H1 (cell line): ENCODE measurements at regions not wholly inside any gene's neighbourhood (a gene's known extent, or its start where the extent isn't known, plus 50 kb on each side); places are given as distances from the start of the nearest gene placed in this dataset.

ENCODE experiments used
- CTCF ChIA-PET: fragments of 300-600 bp; sonication (Branson Sonifier 250); formaldehyde crosslinking; loops from one replicate; lab custom pipeline; 2021; ENCODE audit not compliant: partially characterized antibody; lab: Charles Lee
- POLR2A ChIA-PET: fragments of 300-600 bp; sonication (Branson Sonifier 250); formaldehyde crosslinking; loops from one replicate; lab custom pipeline; 2021; ENCODE audit warnings: inconsistent platforms; ENCODE audit not compliant: partially characterized antibody; lab: Charles Lee
- DNase-seq, 2 experiments: peaks; one replicate each; pipeline versions ENCODE4 v3.0.0 to v3.0.0-alpha.2; 2010 to 2022; ENCODE audit warnings: low spot score in 2 of 2, low read depth in 1 of 2, mixed read lengths in 1 of 2
- FAIRE-seq: peaks from 2 replicates; lab custom pipeline; 2011; peaks lifted over from hg19 to GRCh38; lab: Jason Lieb, UNC
- H2AFZ ChIP-seq: 2 replicates; pipeline ENCODE4 v1.8.1; 2012; ENCODE audit warnings: low read length, inconsistent platforms
- H2AK5ac ChIP-seq: 2 replicates; pipeline ENCODE4 v1.6.1; 2013; ENCODE audit warnings: low read depth, low read length
- H2BK120ac ChIP-seq: replicated peaks from 2 replicates; pipeline ENCODE3; 2013; ENCODE audit warnings: low read depth, low read length, inconsistent platforms
- H2BK12ac ChIP-seq: 2 replicates; pipeline ENCODE4 v1.6.1; 2013; ENCODE audit warnings: low read depth, low read length
- H2BK15ac ChIP-seq: 2 replicates; pipeline ENCODE4 v1.6.1; 2013; ENCODE audit warnings: low read length
- H2BK20ac ChIP-seq: 2 replicates; pipeline ENCODE4 v1.6.1; 2013; ENCODE audit warnings: low read length
- H2BK5ac ChIP-seq: 2 replicates; pipeline ENCODE4 v1.6.1; 2013; ENCODE audit warnings: low read depth, low read length
- H3K14ac ChIP-seq: 2 replicates; pipeline ENCODE4 v1.6.1; 2013; ENCODE audit warnings: inconsistent platforms; ENCODE audit not compliant: insufficient read length
- H3K18ac ChIP-seq: 2 replicates; pipeline ENCODE4 v1.6.1; 2013; ENCODE audit warnings: low read length; ENCODE audit errors: extremely low read depth
- H3K23ac ChIP-seq: 2 replicates; pipeline ENCODE4 v1.6.1; 2013; ENCODE audit warnings: inconsistent platforms; ENCODE audit not compliant: insufficient read length
- H3K23me2 ChIP-seq: 2 replicates; pipeline ENCODE4 v1.6.1; 2013; ENCODE audit warnings: low read depth, low read length
- H3K27ac ChIP-seq: 2 replicates; pipeline ENCODE4 v1.6.1; 2011; ENCODE audit warnings: low read depth, low read length, inconsistent platforms
- H3K27me3 ChIP-seq, 4 experiments: replicated peaks in 1 of 4; 1 replicate in 1 of 4; 2 replicates in 3 of 4; pipeline versions ENCODE4 v1.6.1 to v1.8.1; 2011 to 2013; ENCODE audit warnings: low read length in 3 of 4, mild to moderate bottlenecking in 3 of 4, inconsistent platforms in 2 of 4, mixed read lengths in 2 of 4, moderate library complexity in 1 of 4; ENCODE audit not compliant: control insufficient read depth in 3 of 4, insufficient read depth in 3 of 4; ENCODE audit errors: extremely low read depth in 1 of 4
- H3K36me3 ChIP-seq, 4 experiments: 2 replicates each; pipeline versions ENCODE4 v1.6.1 to v1.8.1; 2011 to 2013; ENCODE audit warnings: mild to moderate bottlenecking in 4 of 4, low read length in 3 of 4, moderate library complexity in 2 of 4, control low read depth in 1 of 4, inconsistent platforms in 1 of 4; ENCODE audit not compliant: insufficient read depth in 4 of 4, control insufficient read depth in 2 of 4
- H3K4ac ChIP-seq: replicated peaks from 2 replicates; pipeline ENCODE3; 2013; ENCODE audit warnings: low read length, low read depth, mixed read lengths, inconsistent platforms; ENCODE audit not compliant: insufficient read length
- H3K4me1 ChIP-seq, 4 experiments: replicated peaks in 1 of 4; 1 replicate in 1 of 4; 2 replicates in 3 of 4; pipeline versions ENCODE4 v1.6.1 to v1.8.1; 2011 to 2013; ENCODE audit warnings: low read length in 3 of 4, inconsistent platforms in 2 of 4, mixed read lengths in 1 of 4; ENCODE audit not compliant: insufficient read depth in 4 of 4, control insufficient read depth in 3 of 4
- H3K4me2 ChIP-seq, 2 experiments: 2 replicates each; pipeline versions ENCODE4 v1.6.1 to v1.8.1; 2011 to 2013; ENCODE audit warnings: low read depth in 2 of 2, low read length in 2 of 2, control low read depth in 1 of 2, inconsistent platforms in 1 of 2, mild to moderate bottlenecking in 1 of 2; ENCODE audit not compliant: insufficient read depth in 1 of 2
- H3K4me3 ChIP-seq, 4 experiments: fragments of 200-600, 300-600 bp in 1 of 4; sonication (generic), shearing (Covaris generic), sonication (Bioruptor Twin) in 1 of 4; 2 replicates each; pipeline versions ENCODE4 v1.5.1 to v1.8.1; 2011 to 2016; ENCODE audit warnings: low read length in 4 of 4, low read depth in 3 of 4, control low read depth in 2 of 4, inconsistent platforms in 2 of 4, mild to moderate bottlenecking in 2 of 4, mixed read lengths in 1 of 4, moderate library complexity in 1 of 4; ENCODE audit not compliant: insufficient read depth in 2 of 4; ENCODE audit errors: extremely low read depth in 1 of 4
- H3K56ac ChIP-seq: replicated peaks from 2 replicates; pipeline ENCODE3; 2013; ENCODE audit warnings: low read depth, mild to moderate bottlenecking, mixed read lengths, low read length, inconsistent platforms; ENCODE audit not compliant: insufficient read length
- H3K79me1 ChIP-seq: 2 replicates; pipeline ENCODE4 v1.6.1; 2013; ENCODE audit warnings: low read depth, low read length, control low read depth
- H3K79me2 ChIP-seq, 2 experiments: 2 replicates each; pipeline versions ENCODE4 v1.6.1 to v1.8.1; 2012 to 2013; ENCODE audit warnings: low read length in 2 of 2, mild to moderate bottlenecking in 2 of 2, inconsistent platforms in 1 of 2; ENCODE audit not compliant: insufficient read depth in 2 of 2, control insufficient read depth in 1 of 2
- H3K9ac ChIP-seq, 4 experiments: replicated peaks in 1 of 4; 1 replicate in 1 of 4; 2 replicates in 3 of 4; pipeline versions ENCODE4 v1.6.1 to v1.8.1; 2011 to 2013; ENCODE audit warnings: low read depth in 3 of 4, low read length in 3 of 4, control low read depth in 2 of 4, mild to moderate bottlenecking in 2 of 4, moderate library complexity in 2 of 4, inconsistent platforms in 1 of 4; ENCODE audit errors: extremely low read depth in 1 of 4
- H3K9me3 ChIP-seq, 2 experiments: 2 replicates each; pipeline versions ENCODE4 v1.6.1 to v1.8.1; 2012 to 2013; ENCODE audit warnings: mild to moderate bottlenecking in 2 of 2, moderate library complexity in 2 of 2, control low read depth in 1 of 2, inconsistent platforms in 1 of 2, low read depth in 1 of 2, low read length in 1 of 2, mixed read lengths in 1 of 2; ENCODE audit not compliant: insufficient read depth in 2 of 2
- H4K20me1 ChIP-seq, 2 experiments: replicated peaks in 1 of 2; 2 replicates each; pipeline versions ENCODE3 to v1.8.1; 2011 to 2013; ENCODE audit warnings: inconsistent platforms in 2 of 2, low read length in 2 of 2, mild to moderate bottlenecking in 1 of 2; ENCODE audit not compliant: insufficient read depth in 2 of 2, control insufficient read depth in 1 of 2
- H4K5ac ChIP-seq: 2 replicates; pipeline ENCODE4 v1.6.1; 2013; ENCODE audit warnings: low read length, low read depth, mixed read lengths, inconsistent platforms; ENCODE audit not compliant: insufficient read length
- H4K8ac ChIP-seq: 2 replicates; pipeline ENCODE4 v1.8.0; 2013; ENCODE audit warnings: mild to moderate bottlenecking, moderate library complexity, low read length, inconsistent platforms; ENCODE audit not compliant: insufficient read depth; ENCODE audit errors: extremely low read depth
- H4K91ac ChIP-seq: replicated peaks from 2 replicates; pipeline ENCODE3; 2013; ENCODE audit warnings: low read length, mixed read lengths, inconsistent platforms; ENCODE audit not compliant: insufficient read length
- BCL11A ChIP-seq, 2 experiments: IDR thresholded peaks; one replicate each; pipeline ENCODE4 v1.6.1; 2011; ENCODE audit warnings: low read depth in 2 of 2, low read length in 2 of 2, mild to moderate bottlenecking in 2 of 2
- CBX8 ChIP-seq: fragments of 300-800, 300-1000 bp; sonication (generic); IDR thresholded peaks from 2 replicates; pipeline ENCODE4 v1.7.1; 2016; ENCODE audit warnings: low read depth, low read length, borderline replicate concordance
- CEBPB ChIP-seq: IDR thresholded peaks from 2 replicates; pipeline ENCODE4 v1.6.1; 2012; ENCODE audit warnings: low read depth, low read length
- CTBP2 ChIP-seq: IDR thresholded peaks from 2 replicates; pipeline ENCODE4 v1.7.0; 2011; ENCODE audit warnings: borderline replicate concordance, mild to moderate bottlenecking, moderate library complexity, mixed read lengths, low read length; ENCODE audit not compliant: insufficient read depth, insufficient read length
- EZH2 ChIP-seq: fragments of 200-600 bp; sonication (generic); IDR thresholded peaks from 2 replicates; pipeline ENCODE4 v1.7.1; 2012; ENCODE audit warnings: low read depth, mild to moderate bottlenecking, moderate library complexity, low read length, inconsistent platforms; ENCODE audit not compliant: severe bottlenecking
- HDAC6 ChIP-seq: IDR thresholded peaks from one replicate; pipeline ENCODE4 v1.7.1; 2012; ENCODE audit warnings: low read depth, mild to moderate bottlenecking, inconsistent platforms, low read length, moderate library complexity
- KDM1A ChIP-seq: fragments of 200-600, 300-600 bp; sonication (generic); IDR thresholded peaks from 2 replicates; pipeline ENCODE4 v1.7.1; 2016; ENCODE audit warnings: mild to moderate bottlenecking, low read length, borderline replicate concordance
- KDM4A ChIP-seq: IDR thresholded peaks from one replicate; pipeline ENCODE4 v1.7.1; 2012; ENCODE audit warnings: low read depth, mild to moderate bottlenecking, moderate library complexity, low read length, inconsistent platforms; ENCODE audit not compliant: severe bottlenecking
- MAX ChIP-seq: IDR thresholded peaks from 2 replicates; pipeline ENCODE4 v1.6.1; 2012; ENCODE audit warnings: inconsistent platforms
- NRF1 ChIP-seq: IDR thresholded peaks from 2 replicates; pipeline ENCODE4 v1.6.1; 2011; ENCODE audit warnings: mild to moderate bottlenecking, low read depth, low read length, improper control_type of control experiment
- RFX5 ChIP-seq: IDR thresholded peaks from 2 replicates; pipeline ENCODE4 v1.6.1; 2011; ENCODE audit warnings: low read depth, low read length, improper control_type of control experiment, borderline replicate concordance
- SAP30 ChIP-seq: fragments of 300-600 bp; sonication (generic); IDR thresholded peaks from 2 replicates; pipeline ENCODE4 v1.7.1; 2012; ENCODE audit warnings: low read length, moderate library complexity, mild to moderate bottlenecking, inconsistent platforms; ENCODE audit not compliant: insufficient read depth, insufficient replicate concordance
- SP1 ChIP-seq: IDR thresholded peaks from 2 replicates; pipeline ENCODE4 v1.6.1; 2011; ENCODE audit warnings: low read depth, low read length
- TCF12 ChIP-seq: IDR thresholded peaks from 2 replicates; pipeline ENCODE4 v1.6.1; 2011; ENCODE audit warnings: low read depth, mild to moderate bottlenecking, low read length
- WGBS, 2 experiments: shearing (Covaris generic) in 1 of 2; methylation state at CpG; one replicate each; pipeline versions ENCODE4 v1.1.6 to v1.1.7; 2013 to 2015; ENCODE audit warnings: low lambda C conversion rate in 2 of 2, mixed read lengths in 2 of 2, inconsistent platforms in 1 of 2, low coverage in 1 of 2, missing lambda C conversion rate in 1 of 2; ENCODE audit not compliant: insufficient replicate concordance in 2 of 2, insufficient coverage in 1 of 2, insufficient read length in 1 of 2; ENCODE audit errors: extremely low coverage in 1 of 2, missing lambda C conversion rate in 1 of 2; 5-methylcytosine and 5-hydroxymethylcytosine counted together

- Histone ChIP-seq H3K23me2 (no peaks in the 10 kb centered on the region), H3K4me3 (no peak overlapping the region), H3K18ac (no peak overlapping the region), H3K14ac (no peak overlapping the region), H3K4ac (no peak overlapping the region), H3K36me3 (no peaks in the 10 kb centered on the region), H2BK5ac (no peak overlapping the region), H4K20me1 (no peaks in the 10 kb centered on the region), H2AFZ (peak overlapping the region; percentile 84; the same call in 1 of the 2 replicates), H3K9ac (no peak overlapping the region), H3K4me1 (no peaks in the 10 kb centered on the region), H2BK15ac (no peak overlapping the region), H3K27me3 (no peaks in the 10 kb centered on the region), H3K4me2 (no peak overlapping the region), H3K9me3 (no peaks in the 10 kb centered on the region), H4K8ac (no peak overlapping the region), H3K23ac (no peak overlapping the region), H3K27ac (no peak overlapping the region), H4K5ac (no peak overlapping the region), H2BK12ac (no peak overlapping the region), H3K56ac (no peak overlapping the region), H3K79me1 (no peaks in the 10 kb centered on the region), H3K79me2 (no peaks in the 10 kb centered on the region), H2BK120ac (no peak overlapping the region), H2BK20ac (no peak overlapping the region), H2AK5ac (no peak overlapping the region), H4K91ac (no peak overlapping the region)
- ChIA-PET POLR2A (no interaction called here), CTCF (no interaction called here)
- 84% methylated on average over 7 of the region's 7 CpGs; no CpG with 5 or more reads in 1 of the 2 experiments for WGBS, 2 experiments
- FAIRE-seq (no peak), DNase-seq (no peak)
- TF ChIP-seq SAP30 (no peak), SP1 (no peak), CBX8 (no peak), KDM4A (no peak), TCF12 (no peak), RFX5 (no peak), HDAC6 (no peak), BCL11A (IDR thresholded peaks at IDR 0.05; ENCODE audit: low read depth in 2 of 2, low read length in 2 of 2) (no peak), NRF1 (no peak), EZH2 (no peak), CEBPB (no peak), KDM1A (no peak), MAX (no peak), CTBP2 (no peak)
Observed at GRCh38 chr1:199931666-199932377, 95.7 kb upstream of the NR5A2 start.
